ENCODE measurements at regions not wholly inside any gene's neighbourhood (a gene's known extent, or its start where the extent isn't known, plus 50 kb on each side); places are given as distances from the start of the nearest gene placed in this dataset.

GRCh38 chr5:6273090-6273735 lies 105.1 kb downstream of the MED10 start:
- no peak for TF ChIP-seq CTCF (conservative IDR thresholded peaks at IDR 0.05; ENCODE audit: low read depth, low read length)
- TF ChIP-seq EZH2 (IDR thresholded peaks at IDR 0.05; ENCODE audit: low read length, unreplicated experiment), result no peak
- TF ChIP-seq EZH2phosphoT487 (IDR thresholded peaks at IDR 0.05; ENCODE audit: borderline replicate concordance, low read length), result no peak

Data from PC-3 (cell line).